Hippocampal formation (tissue), 2 donors: ENCODE measurements at regions not wholly inside any gene's neighbourhood (a gene's known extent, or its start where the extent isn't known, plus 50 kb on each side); places are given as distances from the start of the nearest gene placed in this dataset.

Experiments used
- DNase-seq, 2 donors: peaks; one replicate each; lab custom pipeline; 2025; lab: John Stamatoyannopoulos, UW

- DNase-seq, result no peak
These were observed 163.6 kb downstream of the TNFSF18 start for GRCh38 chr1:172887162-172887561.

- DNase-seq, result no peak
These were observed 157.4 kb downstream of the TNFSF18 start for GRCh38 chr1:172893146-172893841.

GRCh38 chr1:172894349-172895049, 156.2 kb downstream of the TNFSF18 start:
- DNase-seq, result no peak

GRCh38 chr1:172895050-172895460, 155.7 kb downstream of the TNFSF18 start:
- DNase-seq, result no peak

- DNase-seq, result no peak
These were observed 155.0 kb downstream of the TNFSF18 start for GRCh38 chr1:172895761-172896160.

- no peak for DNase-seq
These were observed 153.0 kb downstream of the TNFSF18 start for GRCh38 chr1:172897738-172898137.

- no peak for DNase-seq
These were observed 151.9 kb downstream of the TNFSF18 start for GRCh38 chr1:172898866-172899265.

- DNase-seq, result no peak
These were observed 150.3 kb downstream of the TNFSF18 start for GRCh38 chr1:172900376-172900997.

- no peak for DNase-seq
These were observed 148.5 kb downstream of the TNFSF18 start for GRCh38 chr1:172902200-172902599.

GRCh38 chr1:172902861-172903381, 147.8 kb downstream of the TNFSF18 start:
- no peak for DNase-seq

GRCh38 chr1:172903581-172904220, 147.0 kb downstream of the TNFSF18 start:
- DNase-seq, result no peak

- no peak for DNase-seq
These were observed 145.3 kb downstream of the TNFSF18 start for GRCh38 chr1:172905452-172905851.

- DNase-seq, result no peak
These were observed 143.8 kb downstream of the TNFSF18 start for GRCh38 chr1:172906778-172907592.

GRCh38 chr1:172907834-172908326, 142.9 kb downstream of the TNFSF18 start:
- DNase-seq, result no peak

- DNase-seq, result no peak
These were observed 141.0 kb downstream of the TNFSF18 start for GRCh38 chr1:172909606-172910326.

GRCh38 chr1:172912765-172913260, 137.9 kb downstream of the TNFSF18 start:
- DNase-seq, result no peak

GRCh38 chr1:172914501-172915144, 136.1 kb downstream of the TNFSF18 start:
- no peak for DNase-seq

GRCh38 chr1:172915271-172915670, 135.5 kb downstream of the TNFSF18 start:
- DNase-seq, result no peak

GRCh38 chr1:172916116-172916515, 134.6 kb downstream of the TNFSF18 start:
- no peak for DNase-seq

GRCh38 chr1:172917972-172918371, 132.8 kb downstream of the TNFSF18 start:
- no peak for DNase-seq
